Stimulated activated naive CD4-positive, alpha-beta T cell treated with Interleukin-2 at 50 U/mL for 16 hours (primary cell): ENCODE measurements at regions not wholly inside any gene's neighbourhood (a gene's known extent, or its start where the extent isn't known, plus 50 kb on each side); places are given as distances from the start of the nearest gene placed in this dataset.
"Not testable (repeated sequence)": the region's sequence is repeated elsewhere in the genome, so short reads cannot be mapped to it uniquely, and the experiment has no call there.

Experiments
- DNase-seq: peaks from one replicate; lab custom pipeline; 2025; lab: John Stamatoyannopoulos, UW

GRCh38 chr13:87981416-87981815 lies 310.2 kb downstream of the SLITRK5 start:
- no peak for DNase-seq

- DNase-seq: no peak
These were observed 311.2 kb downstream of the SLITRK5 start for GRCh38 chr13:87982400-87982799.

- no peak for DNase-seq
These were observed 315.6 kb downstream of the SLITRK5 start for GRCh38 chr13:87986639-87987250.

- DNase-seq: no peak
These were observed 326.9 kb downstream of the SLITRK5 start for GRCh38 chr13:87998081-87998480.

GRCh38 chr13:87999240-87999700 lies 328.1 kb downstream of the SLITRK5 start:
- no peak for DNase-seq

GRCh38 chr13:87999788-88000187 lies 328.6 kb downstream of the SLITRK5 start:
- no peak for DNase-seq

- no peak for DNase-seq
These were observed 329.1 kb downstream of the SLITRK5 start for GRCh38 chr13:88000239-88000638.

GRCh38 chr13:88000787-88001186 lies 329.6 kb downstream of the SLITRK5 start:
- no peak for DNase-seq

- no peak for DNase-seq
These were observed 334.0 kb downstream of the SLITRK5 start for GRCh38 chr13:88005188-88005587.

- DNase-seq: no peak
These were observed 343.4 kb downstream of the SLITRK5 start for GRCh38 chr13:88014527-88014926.

- no peak for DNase-seq
These were observed 351.4 kb downstream of the SLITRK5 start for GRCh38 chr13:88022431-88023208.

- no peak for DNase-seq
These were observed 355.1 kb downstream of the SLITRK5 start for GRCh38 chr13:88026241-88026640.

- DNase-seq: no peak
These were observed 360.9 kb downstream of the SLITRK5 start for GRCh38 chr13:88031980-88032559.

- DNase-seq: not testable (repeated sequence)
These were observed 365.0 kb downstream of the SLITRK5 start for GRCh38 chr13:88036205-88036604.

GRCh38 chr13:88042489-88042888 lies 371.3 kb downstream of the SLITRK5 start:
- no peak for DNase-seq

GRCh38 chr13:88051746-88052482 lies 380.7 kb downstream of the SLITRK5 start:
- DNase-seq: no peak

- DNase-seq: no peak
These were observed 392.6 kb downstream of the SLITRK5 start for GRCh38 chr13:88063741-88064140.

- no peak for DNase-seq
These were observed 395.7 kb downstream of the SLITRK5 start for GRCh38 chr13:88066847-88067246.

- no peak for DNase-seq
These were observed 397.1 kb downstream of the SLITRK5 start for GRCh38 chr13:88068316-88068715.

GRCh38 chr13:88068975-88069374 lies 397.8 kb downstream of the SLITRK5 start:
- DNase-seq: no peak

GRCh38 chr13:88071371-88071770 lies 400.2 kb downstream of the SLITRK5 start:
- DNase-seq: no peak

GRCh38 chr13:88074794-88075510 lies 403.8 kb downstream of the SLITRK5 start:
- no peak for DNase-seq
